ENCODE measurements at regions not wholly inside any gene's neighbourhood (a gene's known extent, or its start where the extent isn't known, plus 50 kb on each side); places are given as distances from the start of the nearest gene placed in this dataset.

- TF ChIP-seq, protein P1, sequence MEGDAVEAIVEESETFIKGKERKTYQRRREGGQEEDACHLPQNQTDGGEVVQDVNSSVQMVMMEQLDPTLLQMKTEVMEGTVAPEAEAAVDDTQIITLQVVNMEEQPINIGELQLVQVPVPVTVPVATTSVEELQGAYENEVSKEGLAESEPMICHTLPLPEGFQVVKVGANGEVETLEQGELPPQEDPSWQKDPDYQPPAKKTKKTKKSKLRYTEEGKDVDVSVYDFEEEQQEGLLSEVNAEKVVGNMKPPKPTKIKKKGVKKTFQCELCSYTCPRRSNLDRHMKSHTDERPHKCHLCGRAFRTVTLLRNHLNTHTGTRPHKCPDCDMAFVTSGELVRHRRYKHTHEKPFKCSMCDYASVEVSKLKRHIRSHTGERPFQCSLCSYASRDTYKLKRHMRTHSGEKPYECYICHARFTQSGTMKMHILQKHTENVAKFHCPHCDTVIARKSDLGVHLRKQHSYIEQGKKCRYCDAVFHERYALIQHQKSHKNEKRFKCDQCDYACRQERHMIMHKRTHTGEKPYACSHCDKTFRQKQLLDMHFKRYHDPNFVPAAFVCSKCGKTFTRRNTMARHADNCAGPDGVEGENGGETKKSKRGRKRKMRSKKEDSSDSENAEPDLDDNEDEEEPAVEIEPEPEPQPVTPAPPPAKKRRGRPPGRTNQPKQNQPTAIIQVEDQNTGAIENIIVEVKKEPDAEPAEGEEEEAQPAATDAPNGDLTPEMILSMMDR (IDR thresholded peaks at IDR 0.05; ENCODE audit: borderline replicate concordance, extremely low read depth, insufficient read depth), result no peak
- Histone ChIP-seq H3K4me3 (ENCODE audit: low read length in 3 of 3) (no peak overlapping the region), H3K27ac (ENCODE audit: low read depth in 2 of 2, low read length in 2 of 2) (no peak overlapping the region), H3K4me1 (ENCODE audit: control insufficient read depth in 2 of 3, insufficient read depth in 2 of 3, low read depth in 1 of 3, low read length in 3 of 3) (no peaks in the 10 kb centered on the region), H3K36me3 (ENCODE audit: control insufficient read depth in 2 of 3, insufficient read depth in 3 of 3, low read length in 3 of 3) (no peaks in the 10 kb centered on the region), H3K9ac (ENCODE audit: low read length in 3 of 3) (no peak overlapping the region), H3K9me3 (ENCODE audit: control insufficient read depth in 2 of 3, insufficient read depth in 1 of 3, low read length in 3 of 3) (no peaks in the 10 kb centered on the region), H3K27me3 (ENCODE audit: control insufficient read depth, insufficient read depth, low read length) (no peaks in the 10 kb centered on the region)
- DNase-seq (no peak), FAIRE-seq (no peak)
- intact Hi-C loops (cut with DNase I), result no loop called here
Observed at GRCh38 chr18:44149706-44150105, 531.0 kb upstream of the SETBP1 start.

- H3K9me3 ChIP-seq (ENCODE audit: control insufficient read depth in 2 of 3, insufficient read depth in 1 of 3, low read length in 3 of 3), result no peaks in the 10 kb centered on the region
- H3K27me3 ChIP-seq (ENCODE audit: control insufficient read depth, insufficient read depth, low read length), result no peaks in the 10 kb centered on the region
- no peaks in the 10 kb centered on the region for H3K4me1 ChIP-seq (ENCODE audit: control insufficient read depth in 2 of 3, insufficient read depth in 2 of 3, low read depth in 1 of 3, low read length in 3 of 3)
- H3K27ac ChIP-seq (ENCODE audit: low read depth in 2 of 2, low read length in 2 of 2), result no peak overlapping the region
- peak in 1 of 5 donors; percentile 16 for DNase-seq
- no peak overlapping the region for H3K4me3 ChIP-seq (ENCODE audit: low read length in 3 of 3)
- TF ChIP-seq, protein P1 (IDR thresholded peaks at IDR 0.05; ENCODE audit: borderline replicate concordance, extremely low read depth, insufficient read depth), result no peak
- H3K36me3 ChIP-seq (ENCODE audit: control insufficient read depth in 2 of 3, insufficient read depth in 3 of 3, low read length in 3 of 3), result no peaks in the 10 kb centered on the region
- intact Hi-C loops (cut with DNase I), result no loop called here
- no peak overlapping the region for H3K9ac ChIP-seq (ENCODE audit: low read length in 3 of 3)
- FAIRE-seq, result no peak
Observed at GRCh38 chr18:44153981-44154380, 526.7 kb upstream of the SETBP1 start.

- Histone ChIP-seq H3K4me3 (ENCODE audit: low read length in 3 of 3) (no peak overlapping the region), H3K27ac (ENCODE audit: low read depth in 2 of 2, low read length in 2 of 2) (no peak overlapping the region), H3K9me3 (ENCODE audit: control insufficient read depth in 2 of 3, insufficient read depth in 1 of 3, low read length in 3 of 3) (no peaks in the 10 kb centered on the region), H3K9ac (ENCODE audit: low read length in 3 of 3) (no peak overlapping the region), H3K36me3 (ENCODE audit: control insufficient read depth in 2 of 3, insufficient read depth in 3 of 3, low read length in 3 of 3) (no peaks in the 10 kb centered on the region), H3K27me3 (ENCODE audit: control insufficient read depth, insufficient read depth, low read length) (no peaks in the 10 kb centered on the region), H3K4me1 (ENCODE audit: control insufficient read depth in 2 of 3, insufficient read depth in 2 of 3, low read depth in 1 of 3, low read length in 3 of 3) (no peaks in the 10 kb centered on the region)
- intact Hi-C loops (cut with DNase I), result no loop called here
- no peak for FAIRE-seq
- TF ChIP-seq, protein P1 (IDR thresholded peaks at IDR 0.05; ENCODE audit: borderline replicate concordance, extremely low read depth, insufficient read depth), result no peak
- peak in 1 of 5 donors; percentile 59 for DNase-seq
Observed at GRCh38 chr18:44156126-44156525, 524.6 kb upstream of the SETBP1 start.

DNA sequence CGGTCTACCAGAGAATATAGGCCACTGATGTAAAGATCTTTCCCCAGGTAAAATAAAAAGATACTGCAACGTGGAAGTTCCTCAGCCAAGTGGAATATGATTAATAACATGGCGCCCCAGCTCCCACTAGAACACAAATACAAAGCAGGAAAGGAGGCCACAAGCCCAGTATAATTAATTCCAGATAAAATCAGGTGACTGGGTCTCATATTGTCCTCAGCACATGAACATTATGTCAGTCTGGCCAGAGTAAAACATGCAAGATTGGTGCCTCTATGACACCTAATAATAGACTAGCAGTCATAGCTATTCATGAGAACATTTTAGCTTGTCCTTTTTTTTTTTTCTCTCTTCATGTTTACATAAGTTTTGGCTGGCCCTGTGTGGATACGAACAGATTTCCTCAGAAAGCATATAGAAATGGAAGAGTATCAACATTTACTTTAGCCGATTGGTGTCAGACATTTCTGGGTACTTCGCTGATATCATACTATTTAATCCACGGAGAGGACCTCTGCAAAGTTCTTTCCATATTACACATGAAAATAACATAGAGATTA, 523.8 kb upstream of the SETBP1 start:
- no peaks in the 10 kb centered on the region for H3K36me3 ChIP-seq (ENCODE audit: control insufficient read depth in 2 of 3, insufficient read depth in 3 of 3, low read length in 3 of 3)
- TF ChIP-seq, protein P1 (IDR thresholded peaks at IDR 0.05; ENCODE audit: borderline replicate concordance, extremely low read depth, insufficient read depth), result no peak
- no peak for FAIRE-seq
- H3K4me1 ChIP-seq (ENCODE audit: control insufficient read depth in 2 of 3, insufficient read depth in 2 of 3, low read depth in 1 of 3, low read length in 3 of 3), result no peaks in the 10 kb centered on the region
- intact Hi-C loops (cut with DNase I), result no loop called here
- no peak overlapping the region for H3K4me3 ChIP-seq (ENCODE audit: low read length in 3 of 3)
- no peak overlapping the region for H3K27ac ChIP-seq (ENCODE audit: low read depth in 2 of 2, low read length in 2 of 2)
- no peak overlapping the region for H3K9ac ChIP-seq (ENCODE audit: low read length in 3 of 3)
- H3K9me3 ChIP-seq (ENCODE audit: control insufficient read depth in 2 of 3, insufficient read depth in 1 of 3, low read length in 3 of 3), result no peaks in the 10 kb centered on the region
- no peaks in the 10 kb centered on the region for H3K27me3 ChIP-seq (ENCODE audit: control insufficient read depth, insufficient read depth, low read length)
- DNase-seq, result no peak

Data from kidney (tissue), 13 donors.